Stomach (tissue), 4 donors: ENCODE measurements at regions not wholly inside any gene's neighbourhood (a gene's known extent, or its start where the extent isn't known, plus 50 kb on each side); places are given as distances from the start of the nearest gene placed in this dataset.

Experiments used
- CTCF ChIP-seq, 7 experiments: fragments of 450-650 bp in 4 of 7; fragments of 200-600 bp in 3 of 7; sonication (generic) in 3 of 7; IDR thresholded peaks; one replicate each; pipeline ENCODE4 v1.5.1; 2016 to 2019; ENCODE audit warnings: antibody characterized with exemption in 7 of 7, control low read depth in 2 of 7, mild to moderate bottlenecking in 1 of 7
- EP300 ChIP-seq: sonication (generic); formaldehyde crosslinking; IDR thresholded peaks from one replicate; pipeline ENCODE4 v1.6.1; 2017; ENCODE audit warnings: antibody characterized with exemption
- POLR2A ChIP-seq, 4 donors: fragments of 450-650 bp; IDR thresholded peaks; one replicate each; pipeline ENCODE4 v1.6.1; 2016; ENCODE audit warnings: antibody characterized with exemption in 4 of 4, control low read depth in 2 of 4, mild to moderate bottlenecking in 1 of 4, moderate library complexity in 1 of 4
- POLR2AphosphoS5 ChIP-seq, 3 donors: sonication (generic); formaldehyde crosslinking; IDR thresholded peaks; one replicate each; pipeline ENCODE4 v1.6.1; 2016; ENCODE audit warnings: antibody characterized with exemption in 3 of 3

- TF ChIP-seq CTCF (IDR thresholded peaks at IDR 0.05) (no peak), POLR2AphosphoS5 (IDR thresholded peaks at IDR 0.05) (no peak), POLR2A (IDR thresholded peaks at IDR 0.05) (no peak), EP300 (no peak)
Measured at GRCh38 chr2:200150411-200151086, 155.9 kb upstream of the SPATS2L start.
